H9 (cell line): ENCODE measurements at regions not wholly inside any gene's neighbourhood (a gene's known extent, or its start where the extent isn't known, plus 50 kb on each side); places are given as distances from the start of the nearest gene placed in this dataset.

Source experiments
- DNase-seq: peaks from one replicate; pipeline ENCODE4 v3.0.0-alpha.2; 2017
- H2AFZ ChIP-seq: one replicate; pipeline ENCODE4 v1.6.1; 2013; ENCODE audit warnings: mild to moderate bottlenecking, low read length, control low read depth, moderate library complexity
- H2AK5ac ChIP-seq: 2 replicates; pipeline ENCODE4 v1.6.1; 2013; ENCODE audit warnings: low read length, control low read depth, mixed read lengths; ENCODE audit not compliant: insufficient read length
- H2BK120ac ChIP-seq: one replicate; pipeline ENCODE4 v1.6.1; 2013; ENCODE audit warnings: low read depth, mild to moderate bottlenecking, low read length, control low read depth, inconsistent platforms; ENCODE audit not compliant: poor library complexity, severe bottlenecking
- H2BK12ac ChIP-seq: 2 replicates; pipeline ENCODE4 v1.6.1; 2013; ENCODE audit warnings: low read length, control low read depth, mixed read lengths, low read depth; ENCODE audit not compliant: insufficient read length
- H2BK15ac ChIP-seq: 2 replicates; pipeline ENCODE4 v1.6.1; 2013; ENCODE audit warnings: low read depth, low read length, control low read depth
- H2BK20ac ChIP-seq: one replicate; pipeline ENCODE4 v1.6.1; 2013; ENCODE audit warnings: low read depth, mild to moderate bottlenecking, low read length, control low read depth, inconsistent platforms; ENCODE audit not compliant: poor library complexity, severe bottlenecking
- H2BK5ac ChIP-seq: 2 replicates; pipeline ENCODE4 v1.6.1; 2013; ENCODE audit warnings: low read length, control low read depth, mixed read lengths; ENCODE audit not compliant: insufficient read length
- H3K14ac ChIP-seq: 2 replicates; pipeline ENCODE4 v1.6.1; 2013; ENCODE audit warnings: low read length, control low read depth; ENCODE audit not compliant: insufficient read depth
- H3K18ac ChIP-seq: 2 replicates; pipeline ENCODE4 v1.6.1; 2013; ENCODE audit warnings: low read depth, mild to moderate bottlenecking, mixed read lengths, low read length, control low read depth; ENCODE audit not compliant: insufficient read length
- H3K23ac ChIP-seq: 2 replicates; pipeline ENCODE4 v1.6.1; 2013; ENCODE audit warnings: low read length, control low read depth, mixed read lengths, low read depth; ENCODE audit not compliant: insufficient read length
- H3K23me2 ChIP-seq: 2 replicates; pipeline ENCODE4 v1.6.1; 2013; ENCODE audit warnings: low read depth, mild to moderate bottlenecking, mixed read lengths, low read length, control low read depth; ENCODE audit not compliant: insufficient read length, poor library complexity, severe bottlenecking
- H3K27ac ChIP-seq: 2 replicates; pipeline ENCODE4 v1.5.1; 2013; ENCODE audit warnings: low read length, control low read depth, mixed read lengths, low read depth; ENCODE audit not compliant: insufficient read length
- H3K27me3 ChIP-seq: 2 replicates; pipeline ENCODE4 v1.6.1; 2013; ENCODE audit warnings: low read length, control low read depth, inconsistent platforms; ENCODE audit not compliant: insufficient read depth
- H3K4ac ChIP-seq: 2 replicates; pipeline ENCODE4 v1.6.1; 2013; ENCODE audit warnings: low read depth, mild to moderate bottlenecking, control low read depth, inconsistent platforms, low read length, moderate library complexity
- H3K4me1 ChIP-seq: 2 replicates; pipeline ENCODE4 v1.6.1; 2013; ENCODE audit warnings: low read length, control low read depth, inconsistent platforms; ENCODE audit not compliant: insufficient read depth
- H3K4me2 ChIP-seq: 2 replicates; pipeline ENCODE4 v1.6.1; 2013; ENCODE audit warnings: low read length, control low read depth, mixed read lengths; ENCODE audit not compliant: insufficient read length, insufficient read depth
- H3K56ac ChIP-seq: 2 replicates; pipeline ENCODE4 v1.6.1; 2013; ENCODE audit warnings: low read depth, mild to moderate bottlenecking, mixed read lengths, low read length, control low read depth; ENCODE audit not compliant: insufficient read length
- H3K79me1 ChIP-seq: 2 replicates; pipeline ENCODE4 v1.6.1; 2013; ENCODE audit warnings: low read depth, mild to moderate bottlenecking, moderate library complexity, low read length, control low read depth, inconsistent platforms; ENCODE audit not compliant: insufficient read depth, poor library complexity, severe bottlenecking
- H3K79me2 ChIP-seq: 2 replicates; pipeline ENCODE4 v1.6.1; 2013; ENCODE audit warnings: low read length, control low read depth, inconsistent platforms; ENCODE audit not compliant: insufficient read depth
- H3K9ac ChIP-seq: 2 replicates; pipeline ENCODE4 v1.6.1; 2013; ENCODE audit warnings: low read length, control low read depth, mixed read lengths; ENCODE audit not compliant: insufficient read length; ENCODE audit errors: extremely low read depth
- H3K9me3 ChIP-seq: one replicate; pipeline ENCODE4 v1.6.1; 2013; ENCODE audit warnings: low read depth, low read length, inconsistent platforms; ENCODE audit not compliant: control insufficient read depth
- H3T11ph ChIP-seq: one replicate; pipeline ENCODE4 v1.6.1; 2013; ENCODE audit warnings: mild to moderate bottlenecking, low read length, control low read depth, inconsistent platforms
- H4K20me1 ChIP-seq: one replicate; pipeline ENCODE4 v1.6.1; 2013; ENCODE audit not compliant: control insufficient read depth, insufficient read length, insufficient read depth
- H4K5ac ChIP-seq: 2 replicates; pipeline ENCODE4 v1.6.1; 2013; ENCODE audit warnings: low read depth, mild to moderate bottlenecking, mixed read lengths, low read length, control low read depth; ENCODE audit not compliant: insufficient read length
- H4K8ac ChIP-seq: replicated peaks from 2 replicates; pipeline ENCODE4 v1.6.1; 2013; ENCODE audit warnings: low read length, control low read depth, mixed read lengths, low read depth; ENCODE audit not compliant: insufficient read length
- H4K91ac ChIP-seq: 2 replicates; pipeline ENCODE4 v1.6.1; 2013; ENCODE audit warnings: low read depth, mild to moderate bottlenecking, moderate library complexity, mixed read lengths, low read length, control low read depth; ENCODE audit not compliant: insufficient read length
- H3K27ac Mint-ChIP-seq, 3 experiments: 2 replicates in 2 of 3; 3 replicates in 1 of 3; pipeline ENCODE4 v1.8.0; 2020 to 2021; ENCODE audit warnings: mixed read lengths in 3 of 3, mild to moderate bottlenecking in 1 of 3, moderate library complexity in 1 of 3
- H3K27me3 Mint-ChIP-seq: 2 replicates; pipeline ENCODE4 v1.8.0; 2021; ENCODE audit warnings: low read depth, mild to moderate bottlenecking, moderate library complexity, mixed read lengths
- H3K36me3 Mint-ChIP-seq, 3 experiments: 2 replicates in 2 of 3; 3 replicates in 1 of 3; pipeline ENCODE4 v1.8.0; 2020 to 2021; ENCODE audit warnings: low read depth in 3 of 3, mixed read lengths in 3 of 3; ENCODE audit not compliant: insufficient read depth in 1 of 3
- H3K4me1 Mint-ChIP-seq, 2 experiments: 2 replicates each; pipeline ENCODE4 v1.8.0; 2020; ENCODE audit warnings: mixed read lengths in 2 of 2
- H3K4me3 Mint-ChIP-seq, 2 experiments: 2 replicates in 1 of 2; 3 replicates in 1 of 2; pipeline ENCODE4 v1.8.0; 2020 to 2021; ENCODE audit warnings: mild to moderate bottlenecking in 2 of 2, mixed read lengths in 2 of 2, moderate library complexity in 1 of 2
- H3K9me3 Mint-ChIP-seq, 2 experiments: 2 replicates in 1 of 2; 3 replicates in 1 of 2; pipeline ENCODE4 v1.8.0; 2020; ENCODE audit warnings: mild to moderate bottlenecking in 2 of 2, mixed read lengths in 2 of 2, moderate library complexity in 1 of 2
- CTCF ChIP-seq: fragments of 200-600 bp; sonication (generic); conservative IDR thresholded peaks from 3 replicates; pipeline ENCODE4 v1.8.0; 2021; ENCODE audit warnings: antibody characterized with exemption, mild to moderate bottlenecking
- WGBS: extraction: QIAGEN DNeasy Blood & Tissue Kit; methylation state at CpG from one replicate; pipeline ENCODE4 v1.1.7; 2013; ENCODE audit warnings: missing lambda C conversion rate, low lambda C conversion rate, mixed read lengths; ENCODE audit not compliant: insufficient read length; ENCODE audit errors: extremely low coverage; 5-methylcytosine and 5-hydroxymethylcytosine counted together

GRCh38 chr5:96023518-96023917 lies 61.9 kb upstream of the ELL2 start:
- no peaks in the 10 kb centered on the region for H3K79me2 ChIP-seq
- Mint-ChIP-seq H3K4me3 (no peak overlapping the region), H3K36me3 (no peaks in the 10 kb centered on the region), H3K27me3 (no peaks in the 10 kb centered on the region), H3K27ac (no peak overlapping the region), H3K9me3 (0 out of 5 replicates have a peak, but pooled peaks cover 0 to 3% of the 10 kb centered on the region in 2 experiments), H3K4me1 (0 out of 4 replicates have a peak, but pooled peaks cover 0 to 4% of the 10 kb centered on the region in 2 experiments)
- no peak overlapping the region for H2BK15ac ChIP-seq
- H3K9me3 ChIP-seq: no peaks in the 10 kb centered on the region
- H3K18ac ChIP-seq: no peak overlapping the region
- WGBS: no CpG with 5 or more reads among the region's 2 CpGs
- no peak overlapping the region for H2AFZ ChIP-seq
- no peak overlapping the region for H4K91ac ChIP-seq
- H3K4me1 ChIP-seq: no peaks in the 10 kb centered on the region
- H2BK12ac ChIP-seq: no peak overlapping the region
- no peaks in the 10 kb centered on the region for H3K23me2 ChIP-seq
- no peaks in the 10 kb centered on the region for H3K27me3 ChIP-seq
- no peak overlapping the region for H4K8ac ChIP-seq
- H3K79me1 ChIP-seq: no peaks in the 10 kb centered on the region
- H3K14ac ChIP-seq: no peak overlapping the region
- H4K5ac ChIP-seq: no peak overlapping the region
- no peak overlapping the region for H3T11ph ChIP-seq
- TF ChIP-seq CTCF: no peak
- H4K20me1 ChIP-seq: no peaks in the 10 kb centered on the region
- H3K4me2 ChIP-seq: no peak overlapping the region
- H2BK20ac ChIP-seq: no peak overlapping the region
- no peak overlapping the region for H3K23ac ChIP-seq
- H2BK5ac ChIP-seq: no peak overlapping the region
- no peak overlapping the region for H3K4ac ChIP-seq
- no peak overlapping the region for H3K56ac ChIP-seq
- no peak overlapping the region for H3K27ac ChIP-seq
- H2AK5ac ChIP-seq: no peak overlapping the region
- H2BK120ac ChIP-seq: no peak overlapping the region
- H3K9ac ChIP-seq: no peak overlapping the region
- DNase-seq: no peak
